Heart left ventricle (tissue), 16 donors: ENCODE measurements at regions not wholly inside any gene's neighbourhood (a gene's known extent, or its start where the extent isn't known, plus 50 kb on each side); places are given as distances from the start of the nearest gene placed in this dataset.

ENCODE experiments used
- ATAC-seq, 4 donors: fragments of 200-7000 bp; cut with Tn5 transposase; one replicate each; pipeline ENCODE4 v1.9.1; 2020 to 2022; ENCODE audit warnings: moderate library complexity in 4 of 4, mild to moderate bottlenecking in 3 of 4, moderate number of reproducible peaks in 1 of 4
- DNase-seq, 5 donors: peaks; one replicate each; pipeline ENCODE4 v3.0.0-alpha.2; 2020
- H3K27ac ChIP-seq, 12 donors: fragments of 200-600 bp; sonication (generic) in 4 of 12; one replicate each; pipeline versions ENCODE4 v1.5.0 to v1.8.0; 2016 to 2022; ENCODE audit warnings: mild to moderate bottlenecking in 2 of 12
- H3K27me3 ChIP-seq, 9 donors: fragments of 200-600 bp; sonication (generic) in 2 of 9; one replicate each; pipeline versions ENCODE4 v1.5.1 to v1.8.0; 2016 to 2022; ENCODE audit warnings: mild to moderate bottlenecking in 3 of 9
- H3K36me3 ChIP-seq, 9 donors: fragments of 200-600 bp; sonication (generic) in 2 of 9; one replicate each; pipeline versions ENCODE4 v1.5.0 to v1.8.0; 2018 to 2022; ENCODE audit warnings: mild to moderate bottlenecking in 2 of 9
- H3K4me1 ChIP-seq, 12 donors: fragments of 200-600 bp; sonication (generic) in 4 of 12; one replicate each; pipeline versions ENCODE4 v1.5.0 to v1.8.0; 2016 to 2022; ENCODE audit warnings: mild to moderate bottlenecking in 3 of 12
- H3K4me3 ChIP-seq, 12 donors: fragments of 200-600 bp; sonication (generic) in 4 of 12; one replicate each; pipeline versions ENCODE4 v1.5.0 to v1.8.0; 2017 to 2022; ENCODE audit warnings: mild to moderate bottlenecking in 9 of 12, moderate library complexity in 4 of 12
- H3K9me3 ChIP-seq, 12 donors: fragments of 200-600 bp; sonication (generic) in 4 of 12; one replicate each; pipeline versions ENCODE4 v1.5.0 to v1.8.0; 2016 to 2022; ENCODE audit warnings: mild to moderate bottlenecking in 1 of 12
- POLR2A ChIP-seq, 2 donors: fragments of 450-650 bp; IDR thresholded peaks; one replicate each; pipeline ENCODE4 v1.6.1; 2017; ENCODE audit warnings: antibody characterized with exemption in 2 of 2, mild to moderate bottlenecking in 2 of 2, moderate library complexity in 2 of 2
- WGBS, 4 donors: extraction: QIAGEN DNeasy Blood & Tissue Kit in 2 of 4; methylation state at CpG; one replicate each; pipeline versions ENCODE4 v1.1.5 to v1.1.7; 2013 to 2018; 5-methylcytosine and 5-hydroxymethylcytosine counted together
- intact Hi-C, 10 donors: fragments of 100-400 bp; cut with DNase I; formaldehyde crosslinking; loops; one replicate each; pipeline versions ENCODE4 v1.11.1 to v1.14.2; 2022
- TF ChIP-seq, protein P1 (sequence below), 12 donors: fragments of 200-600 bp; sonication (generic) in 4 of 12; IDR thresholded peaks; one replicate each; pipeline versions ENCODE4 v1.5.0 to v1.8.0; 2018 to 2022; ENCODE audit warnings: antibody characterized with exemption in 12 of 12, mild to moderate bottlenecking in 5 of 12
- donor health status: ischemic (EF 13 %, LVEDD 7.1; RV severe dilation, severe dysfunction).
- donor health status: healthy with polysubstance abuse.
- donor health status: DM: no; HTN: yes; CAD: no.
- donor health status: DM: no; HTN: no; CAD: no.
- donor health status: ischemic (EF 25% LVEDD 6.9; RV normal size, moderate dysfunction).
- donor health status: ischemic (EF 25% LVEDD 5.7; RV mildly dilated, moderate dysfunction).
- donor health status: healthy.
- donor health status: DM: yes; HTN: yes; CAD: no.
- donor health status: ischemic (EF 35%, LVEDD 5.7; RV mildly dilated, moderate dysfunction).
- donor health status: nonischemic (EF 11% LVEDD 7.7; RV severe dilation, severe dysfunction).
- donor health status: DM: yes; HTN: yes; CAD: no.
- donor health status: PGD.
- donor health status: ischemic (EF 29% LVEDD 5.4; RV normal size, mild dysfunction).
- donor health status: nonischemic (EF 23%, LVEDD 6.1; RV moderate dilation, normal function).

DNA sequence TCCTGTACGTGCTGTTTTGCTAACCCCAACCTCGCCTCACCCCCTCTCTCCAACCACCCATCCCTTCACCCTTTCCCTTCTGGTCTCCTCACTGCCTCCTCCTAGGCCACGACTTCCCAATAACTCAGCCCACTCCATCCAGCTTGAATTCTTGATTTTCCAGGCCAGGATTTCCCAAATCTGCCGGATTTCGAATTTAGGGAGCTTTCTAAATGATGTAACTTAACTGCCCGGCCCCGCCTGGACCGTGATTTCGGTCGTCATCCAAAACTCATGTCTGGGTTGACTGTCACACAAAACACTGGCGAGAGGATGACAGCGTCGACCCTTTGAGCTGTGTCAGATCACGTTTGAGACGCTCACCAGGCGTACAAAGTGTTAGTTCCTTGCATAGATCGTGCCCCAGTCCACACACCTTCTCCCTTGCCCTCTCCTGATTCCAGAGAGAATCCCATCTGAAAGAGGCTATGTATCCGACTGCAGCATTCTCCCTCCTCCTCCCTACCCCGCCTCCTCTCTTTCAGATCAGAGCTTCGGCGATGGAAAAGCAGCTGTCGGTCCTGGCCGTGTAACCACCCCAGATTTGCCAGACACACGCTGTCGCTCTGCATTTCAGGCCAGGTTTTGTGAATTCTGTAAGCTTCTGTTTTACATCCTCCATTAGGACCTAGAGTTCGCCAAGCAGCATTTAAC is 168.2 kb downstream of the GPX5 start:
- Histone ChIP-seq H3K4me3 (peak overlapping the region in 1 of 12 donors; percentile 3), H3K27me3 (peaks cover 16 to 84% (median 59%) of the 10 kb centered on the region in 9 donors)
- peak in 1 of 4 donors; percentile 49 for ATAC-seq

DNA sequence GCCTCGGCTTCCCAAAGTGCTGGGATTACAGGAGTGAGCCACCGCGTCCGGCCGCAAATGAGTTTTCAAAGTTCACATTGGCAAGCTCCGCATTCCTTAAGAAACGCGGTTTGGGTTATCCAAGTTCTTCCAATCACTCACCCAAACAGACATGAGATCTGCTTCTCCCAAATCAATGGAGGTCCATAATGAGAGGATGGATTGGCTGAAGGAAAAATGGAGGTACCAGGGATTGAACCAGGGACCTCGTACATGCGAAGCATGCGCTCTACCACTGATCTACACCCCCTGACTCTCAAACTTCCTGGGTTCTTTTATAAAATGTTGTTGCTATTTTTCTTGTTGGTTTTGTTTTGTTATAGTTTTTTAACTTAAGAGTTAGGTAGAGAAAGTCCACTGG is 170.0 kb downstream of the GPX5 start:
- intact Hi-C loops, result no loop called here
- H3K9me3 ChIP-seq, result no peaks in the 10 kb centered on the region
- WGBS, 4 donors, result 15 to 67% (median 31%) methylated on average over 11 of the region's 11 CpGs
- DNase-seq (no peak), ATAC-seq (no peak)
- peaks cover 16 to 92% (median 63%) of the 10 kb centered on the region in 9 donors for H3K27me3 ChIP-seq
- no peak overlapping the region for H3K27ac ChIP-seq
- peaks cover 0 to 5% (median 0%) of the 10 kb centered on the region in 12 donors for H3K4me1 ChIP-seq
- H3K36me3 ChIP-seq, result no peaks in the 10 kb centered on the region
- H3K4me3 ChIP-seq, result no peak overlapping the region
- TF ChIP-seq, protein P1, sequence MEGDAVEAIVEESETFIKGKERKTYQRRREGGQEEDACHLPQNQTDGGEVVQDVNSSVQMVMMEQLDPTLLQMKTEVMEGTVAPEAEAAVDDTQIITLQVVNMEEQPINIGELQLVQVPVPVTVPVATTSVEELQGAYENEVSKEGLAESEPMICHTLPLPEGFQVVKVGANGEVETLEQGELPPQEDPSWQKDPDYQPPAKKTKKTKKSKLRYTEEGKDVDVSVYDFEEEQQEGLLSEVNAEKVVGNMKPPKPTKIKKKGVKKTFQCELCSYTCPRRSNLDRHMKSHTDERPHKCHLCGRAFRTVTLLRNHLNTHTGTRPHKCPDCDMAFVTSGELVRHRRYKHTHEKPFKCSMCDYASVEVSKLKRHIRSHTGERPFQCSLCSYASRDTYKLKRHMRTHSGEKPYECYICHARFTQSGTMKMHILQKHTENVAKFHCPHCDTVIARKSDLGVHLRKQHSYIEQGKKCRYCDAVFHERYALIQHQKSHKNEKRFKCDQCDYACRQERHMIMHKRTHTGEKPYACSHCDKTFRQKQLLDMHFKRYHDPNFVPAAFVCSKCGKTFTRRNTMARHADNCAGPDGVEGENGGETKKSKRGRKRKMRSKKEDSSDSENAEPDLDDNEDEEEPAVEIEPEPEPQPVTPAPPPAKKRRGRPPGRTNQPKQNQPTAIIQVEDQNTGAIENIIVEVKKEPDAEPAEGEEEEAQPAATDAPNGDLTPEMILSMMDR (IDR thresholded peaks at IDR 0.05), result no peak
- TF ChIP-seq POLR2A (IDR thresholded peaks at IDR 0.05), result no peak

More for the DNA sequence above, 168.2 kb downstream of the GPX5 start:
- H3K4me1 ChIP-seq, result peaks cover 0 to 5% (median 0%) of the 10 kb centered on the region in 12 donors
- no peak overlapping the region for H3K27ac ChIP-seq
- no peak for DNase-seq
- no peak for TF ChIP-seq POLR2A (IDR thresholded peaks at IDR 0.05)
- TF ChIP-seq, protein P1 (IDR thresholded peaks at IDR 0.05), result no peak
- no peaks in the 10 kb centered on the region for H3K9me3 ChIP-seq
- intact Hi-C loops, result no loop called here
- 6 to 14% (median 11%) methylated on average over 23 to 26 of the region's 26 CpGs for WGBS, 4 donors
- H3K36me3 ChIP-seq, result no peaks in the 10 kb centered on the region

DNA sequence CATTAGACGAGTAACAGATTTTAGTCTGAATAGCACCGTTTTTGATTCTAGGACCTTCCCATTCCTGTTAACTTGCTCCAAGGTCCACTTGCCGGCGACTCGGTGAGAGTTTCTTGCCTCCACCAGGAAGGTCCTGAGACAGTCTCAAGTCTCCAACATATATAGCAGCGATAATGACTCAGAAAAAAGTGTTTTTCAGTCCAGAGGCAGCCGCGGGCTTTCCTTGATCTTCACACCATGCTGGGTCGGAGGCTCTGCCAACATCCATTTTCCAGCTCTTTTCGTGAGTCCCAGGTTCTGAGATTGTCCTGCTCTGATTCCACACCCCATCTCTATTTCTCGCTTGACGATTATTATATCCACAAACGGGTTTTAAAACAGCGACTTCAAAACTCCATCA is 170.5 kb downstream of the GPX5 start:
- H3K9me3 ChIP-seq, result no peaks in the 10 kb centered on the region
- DNase-seq, result no peak
- H3K27me3 ChIP-seq, result peaks cover 16 to 93% (median 63%) of the 10 kb centered on the region in 9 donors
- intact Hi-C loops, result no loop called here
- TF ChIP-seq POLR2A (IDR thresholded peaks at IDR 0.05), result no peak
- TF ChIP-seq, protein P1 (IDR thresholded peaks at IDR 0.05), result no peak
- no peak for ATAC-seq
- H3K4me3 ChIP-seq, result peak overlapping the region in 1 of 12 donors; percentile 16
- H3K36me3 ChIP-seq, result no peaks in the 10 kb centered on the region
- peaks cover 0 to 5% (median 0%) of the 10 kb centered on the region in 12 donors for H3K4me1 ChIP-seq
- 8 to 46% (median 24%) methylated on average over 14 of the region's 14 CpGs for WGBS, 4 donors
- no peak overlapping the region for H3K27ac ChIP-seq

DNA sequence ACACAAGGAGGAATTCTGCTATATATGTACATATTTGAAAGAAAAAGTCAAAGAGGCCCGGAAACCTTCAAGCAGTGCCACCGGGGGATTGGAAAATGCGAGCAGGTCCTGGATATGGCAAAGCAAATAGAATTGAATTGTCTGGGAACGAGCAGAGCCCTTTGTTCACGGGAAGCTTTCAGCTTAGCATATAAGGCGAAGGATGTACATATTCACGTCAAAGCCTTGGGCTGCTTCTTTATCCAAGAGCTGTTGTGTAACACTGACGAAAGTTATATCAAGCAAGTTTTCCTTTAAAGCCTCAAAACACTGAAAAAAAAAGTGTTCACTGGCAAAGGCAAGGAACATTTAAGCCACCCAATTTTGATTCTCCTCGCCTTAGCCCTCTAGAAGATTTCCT is 171.0 kb downstream of the GPX5 start:
- TF ChIP-seq POLR2A (IDR thresholded peaks at IDR 0.05), result no peak
- TF ChIP-seq, protein P1 (IDR thresholded peaks at IDR 0.05), result no peak
- WGBS, 4 donors, result 8 to 43% (median 26%) methylated on average over 9 of the region's 9 CpGs
- intact Hi-C loops, result no loop called here
- Histone ChIP-seq H3K9me3 (no peaks in the 10 kb centered on the region), H3K4me1 (peaks cover 0 to 5% (median 0%) of the 10 kb centered on the region in 12 donors), H3K36me3 (no peaks in the 10 kb centered on the region), H3K4me3 (no peak overlapping the region), H3K27ac (no peak overlapping the region), H3K27me3 (peaks cover 16 to 90% (median 63%) of the 10 kb centered on the region in 9 donors)
- ATAC-seq (no peak), DNase-seq (no peak)
